Osteoblast (primary cell): ENCODE measurements at regions not wholly inside any gene's neighbourhood (a gene's known extent, or its start where the extent isn't known, plus 50 kb on each side); places are given as distances from the start of the nearest gene placed in this dataset.

Source experiments
- DNase-seq: peaks from one replicate; pipeline ENCODE4 v3.0.0; 2011; ENCODE audit warnings: low spot score, mixed read lengths; ENCODE audit not compliant: insufficient read length; ENCODE audit errors: missing footprints
- H2AFZ ChIP-seq: 2 replicates; pipeline ENCODE4 v1.6.0; 2011; ENCODE audit warnings: mild to moderate bottlenecking, low read length
- H3K27ac ChIP-seq: 2 replicates; pipeline ENCODE4 v1.5.1; 2011; ENCODE audit warnings: mild to moderate bottlenecking, low read depth, low read length, moderate library complexity
- H3K27me3 ChIP-seq: 2 replicates; pipeline ENCODE4 v1.6.0; 2012; ENCODE audit warnings: mild to moderate bottlenecking, control low read depth, inconsistent platforms, low read length, moderate library complexity; ENCODE audit not compliant: insufficient read depth
- H3K36me3 ChIP-seq: 2 replicates; pipeline ENCODE4 v1.5.1; 2011; ENCODE audit warnings: mild to moderate bottlenecking, low read length, control low read depth, moderate library complexity; ENCODE audit not compliant: insufficient read depth
- H3K4me1 ChIP-seq: 2 replicates; pipeline ENCODE4 v1.5.1; 2011; ENCODE audit warnings: mild to moderate bottlenecking, low read length, control low read depth, moderate library complexity; ENCODE audit not compliant: insufficient read depth
- H3K4me2 ChIP-seq: 2 replicates; pipeline ENCODE4 v1.6.0; 2011; ENCODE audit warnings: mild to moderate bottlenecking, low read length; ENCODE audit not compliant: insufficient read depth
- H3K4me3 ChIP-seq: fragments of 200-600 bp; sonication (generic); 3 replicates; pipeline ENCODE4 v1.5.1; 2012; ENCODE audit warnings: mild to moderate bottlenecking, low read length, inconsistent platforms; ENCODE audit not compliant: insufficient read depth
- H3K79me2 ChIP-seq: 2 replicates; pipeline ENCODE4 v1.6.0; 2012; ENCODE audit warnings: mild to moderate bottlenecking, low read length, control low read depth, inconsistent platforms; ENCODE audit not compliant: insufficient read depth
- H3K9me3 ChIP-seq: 2 replicates; pipeline ENCODE4 v1.5.1; 2011; ENCODE audit warnings: low read depth, low read length, control low read depth
- H4K20me1 ChIP-seq: 2 replicates; pipeline ENCODE4 v1.6.0; 2012; ENCODE audit warnings: mild to moderate bottlenecking, low read length, control low read depth; ENCODE audit not compliant: insufficient read depth
- TF ChIP-seq, protein P1 (sequence below): IDR thresholded peaks from 2 replicates; pipeline ENCODE4 v1.5.1; 2011; ENCODE audit warnings: mild to moderate bottlenecking, low read depth, low read length, moderate library complexity; ENCODE audit errors: extremely low read depth

DNA sequence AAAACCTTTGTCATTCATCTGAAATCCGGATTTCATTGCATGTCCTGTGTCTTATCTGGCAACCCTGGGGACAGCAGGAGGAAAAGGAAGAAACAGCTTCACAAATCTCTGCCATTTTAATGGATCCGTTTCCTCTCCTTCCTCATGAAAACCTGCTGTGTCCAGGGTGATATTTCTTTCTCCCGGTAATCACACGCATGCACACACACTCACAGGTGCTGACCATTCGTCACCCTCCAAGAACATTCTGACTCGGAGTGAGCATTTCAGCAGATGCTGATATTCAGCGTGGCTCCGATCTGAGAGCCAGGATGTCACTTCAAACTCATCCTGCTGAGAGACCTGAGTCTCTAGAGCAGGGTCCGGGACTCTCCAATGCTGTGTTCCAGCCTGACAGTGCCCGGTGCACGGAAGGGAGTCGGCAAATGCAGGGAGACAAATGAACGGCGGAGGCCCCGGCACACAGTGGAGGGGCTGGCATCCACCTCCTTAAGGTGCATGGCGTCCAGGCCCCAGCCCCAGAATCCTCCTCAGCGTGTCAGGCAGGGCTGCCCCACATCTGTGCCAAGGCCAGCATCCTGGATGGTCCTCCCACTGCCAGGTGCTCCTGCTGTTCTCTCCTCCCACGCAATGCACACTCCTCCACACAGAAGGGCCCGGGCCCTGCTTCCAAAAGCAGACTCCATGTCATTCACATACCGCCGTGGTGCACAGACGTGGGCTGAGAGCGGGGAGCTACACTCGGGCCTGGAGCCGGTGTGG, 70.7 kb downstream of the RBFOX3 start:
- Histone ChIP-seq H3K9me3 (no peaks in the 10 kb centered on the region), H3K4me3 (no peak overlapping the region), H3K27ac (no peak overlapping the region), H3K79me2 (no peaks in the 10 kb centered on the region), H3K4me1 (no peaks in the 10 kb centered on the region), H2AFZ (no peak overlapping the region), H3K36me3 (no peaks in the 10 kb centered on the region), H3K27me3 (peaks cover 6% of the 10 kb centered on the region), H4K20me1 (no peaks in the 10 kb centered on the region), H3K4me2 (no peak overlapping the region)
- DNase-seq: peak; percentile 81
- TF ChIP-seq, protein P1, sequence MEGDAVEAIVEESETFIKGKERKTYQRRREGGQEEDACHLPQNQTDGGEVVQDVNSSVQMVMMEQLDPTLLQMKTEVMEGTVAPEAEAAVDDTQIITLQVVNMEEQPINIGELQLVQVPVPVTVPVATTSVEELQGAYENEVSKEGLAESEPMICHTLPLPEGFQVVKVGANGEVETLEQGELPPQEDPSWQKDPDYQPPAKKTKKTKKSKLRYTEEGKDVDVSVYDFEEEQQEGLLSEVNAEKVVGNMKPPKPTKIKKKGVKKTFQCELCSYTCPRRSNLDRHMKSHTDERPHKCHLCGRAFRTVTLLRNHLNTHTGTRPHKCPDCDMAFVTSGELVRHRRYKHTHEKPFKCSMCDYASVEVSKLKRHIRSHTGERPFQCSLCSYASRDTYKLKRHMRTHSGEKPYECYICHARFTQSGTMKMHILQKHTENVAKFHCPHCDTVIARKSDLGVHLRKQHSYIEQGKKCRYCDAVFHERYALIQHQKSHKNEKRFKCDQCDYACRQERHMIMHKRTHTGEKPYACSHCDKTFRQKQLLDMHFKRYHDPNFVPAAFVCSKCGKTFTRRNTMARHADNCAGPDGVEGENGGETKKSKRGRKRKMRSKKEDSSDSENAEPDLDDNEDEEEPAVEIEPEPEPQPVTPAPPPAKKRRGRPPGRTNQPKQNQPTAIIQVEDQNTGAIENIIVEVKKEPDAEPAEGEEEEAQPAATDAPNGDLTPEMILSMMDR: no peak

DNA sequence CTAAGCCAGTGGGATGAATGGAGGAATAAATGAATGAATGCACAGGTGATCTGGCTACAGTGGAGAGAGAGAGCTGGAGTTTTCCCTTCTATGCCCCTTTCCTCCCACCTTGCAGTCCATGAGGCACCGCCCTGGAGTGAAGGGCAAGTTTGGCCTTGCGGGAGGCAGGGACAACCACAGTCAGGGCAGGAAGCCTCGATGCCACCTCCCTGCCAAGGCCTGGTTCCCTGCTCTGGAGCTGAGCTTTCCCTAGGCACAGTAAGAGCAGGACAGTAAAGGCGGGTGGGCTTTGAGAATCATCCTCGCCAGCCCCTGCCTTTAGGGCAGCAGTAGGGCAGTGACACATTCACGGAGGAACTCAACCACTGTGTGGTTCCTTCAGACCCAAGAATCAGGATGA, 72.6 kb downstream of the RBFOX3 start:
- H3K79me2 ChIP-seq: no peaks in the 10 kb centered on the region
- no peak overlapping the region for H3K4me3 ChIP-seq
- TF ChIP-seq, protein P1: no peak
- H3K9me3 ChIP-seq: no peaks in the 10 kb centered on the region
- H3K27ac ChIP-seq: no peak overlapping the region
- no peaks in the 10 kb centered on the region for H3K36me3 ChIP-seq
- H4K20me1 ChIP-seq: no peaks in the 10 kb centered on the region
- H3K4me1 ChIP-seq: no peaks in the 10 kb centered on the region
- peaks cover 4% of the 10 kb centered on the region for H3K27me3 ChIP-seq
- no peak overlapping the region for H3K4me2 ChIP-seq
- peak; percentile 59 for DNase-seq
- no peak overlapping the region for H2AFZ ChIP-seq

DNA sequence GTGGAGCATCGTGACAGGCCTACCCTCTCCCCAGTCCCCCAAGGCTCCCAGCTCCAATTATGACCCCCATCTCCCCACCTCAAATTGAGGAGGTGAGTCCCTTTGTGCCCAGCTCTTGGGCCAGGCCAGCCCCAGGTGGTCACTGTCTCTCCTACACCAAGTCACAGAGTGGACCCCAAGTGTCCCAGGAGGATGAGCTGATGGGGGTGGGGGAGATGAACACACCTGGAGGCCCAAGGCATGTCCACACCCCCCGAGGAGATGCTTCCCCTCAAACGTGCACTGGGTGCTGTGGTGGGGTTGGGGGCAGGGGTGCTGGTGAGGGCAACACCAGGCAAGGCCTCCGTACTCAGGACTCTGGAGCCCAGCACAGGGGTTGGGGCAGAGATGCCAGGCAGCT, 73.2 kb downstream of the RBFOX3 start:
- Histone ChIP-seq H3K4me1 (no peaks in the 10 kb centered on the region), H2AFZ (no peak overlapping the region), H3K27ac (no peak overlapping the region), H3K36me3 (no peaks in the 10 kb centered on the region), H4K20me1 (no peaks in the 10 kb centered on the region), H3K4me3 (no peak overlapping the region), H3K27me3 (no peaks in the 10 kb centered on the region), H3K4me2 (no peak overlapping the region), H3K9me3 (no peaks in the 10 kb centered on the region), H3K79me2 (no peaks in the 10 kb centered on the region)
- DNase-seq: peak; percentile 14
- TF ChIP-seq, protein P1: no peak

DNA sequence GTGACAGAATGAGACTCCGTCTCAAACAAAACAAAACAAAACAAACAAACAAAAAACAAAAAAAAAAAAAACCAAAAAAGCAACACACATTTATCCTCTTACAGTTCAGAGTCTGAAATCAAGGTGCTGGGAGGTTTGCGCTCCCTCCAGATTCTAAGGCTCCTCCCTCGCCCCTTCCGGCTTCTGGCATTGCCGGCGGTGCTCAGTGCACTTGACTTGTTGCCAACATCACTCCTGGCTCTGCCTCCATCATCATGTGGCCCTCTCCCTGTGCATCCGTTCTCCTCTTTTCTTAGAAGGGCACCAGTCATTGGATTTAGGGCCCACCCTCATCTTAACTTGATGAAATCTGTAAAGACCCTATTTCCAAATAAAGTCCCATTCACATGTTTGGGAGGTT, 73.8 kb downstream of the RBFOX3 start:
- TF ChIP-seq, protein P1: no peak
- Histone ChIP-seq H3K36me3 (no peaks in the 10 kb centered on the region), H3K4me1 (no peaks in the 10 kb centered on the region), H2AFZ (no peak overlapping the region), H3K79me2 (no peaks in the 10 kb centered on the region), H3K9me3 (no peaks in the 10 kb centered on the region), H3K27me3 (no peaks in the 10 kb centered on the region), H3K27ac (no peak overlapping the region), H4K20me1 (no peaks in the 10 kb centered on the region), H3K4me3 (no peak overlapping the region), H3K4me2 (no peak overlapping the region)
- no peak for DNase-seq
